ENCODE measurements at regions not wholly inside any gene's neighbourhood (a gene's known extent, or its start where the extent isn't known, plus 50 kb on each side); places are given as distances from the start of the nearest gene placed in this dataset.

DNA sequence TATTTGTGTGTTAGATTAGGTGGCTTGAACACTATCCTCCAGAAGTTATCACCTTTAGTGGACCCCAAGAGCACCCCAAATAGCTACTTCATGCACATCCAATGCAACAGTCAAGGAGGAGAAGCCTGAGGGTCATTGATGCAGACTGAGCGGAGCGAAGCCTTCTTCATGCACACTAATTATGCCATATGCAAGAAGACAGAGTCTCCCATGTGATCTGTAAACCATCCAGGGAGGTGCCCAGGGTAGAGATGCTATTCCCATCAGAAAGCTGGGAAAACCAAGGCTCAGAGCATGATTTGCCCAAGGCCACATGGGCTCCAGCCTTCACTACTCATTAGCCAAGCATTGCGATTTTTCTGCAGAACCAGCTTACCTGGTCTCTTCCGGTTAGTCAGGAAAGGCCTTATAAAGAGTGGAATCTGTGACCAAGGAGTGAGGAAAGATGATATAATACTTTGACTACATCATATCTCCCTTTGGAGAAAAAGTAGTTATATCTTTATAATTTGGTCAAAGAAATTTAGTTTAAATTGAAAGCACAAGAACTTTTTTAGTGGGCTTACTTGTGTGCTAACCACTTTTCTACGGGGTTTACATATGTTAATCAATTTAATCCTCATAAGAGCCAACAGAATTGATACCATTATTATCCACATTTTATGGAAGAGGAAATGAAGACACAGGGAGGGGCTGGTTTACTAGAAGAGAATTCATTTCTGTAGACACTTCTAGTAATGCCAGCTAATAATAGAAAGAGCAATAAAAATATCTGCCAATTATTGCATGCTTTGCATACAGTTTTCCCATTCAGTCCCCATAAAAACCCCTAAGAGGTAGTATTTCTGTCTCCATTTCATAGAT is 220.0 kb downstream of the ESM1 start:
- H3K79me2 ChIP-seq, result no peaks in the 10 kb centered on the region

DNA sequence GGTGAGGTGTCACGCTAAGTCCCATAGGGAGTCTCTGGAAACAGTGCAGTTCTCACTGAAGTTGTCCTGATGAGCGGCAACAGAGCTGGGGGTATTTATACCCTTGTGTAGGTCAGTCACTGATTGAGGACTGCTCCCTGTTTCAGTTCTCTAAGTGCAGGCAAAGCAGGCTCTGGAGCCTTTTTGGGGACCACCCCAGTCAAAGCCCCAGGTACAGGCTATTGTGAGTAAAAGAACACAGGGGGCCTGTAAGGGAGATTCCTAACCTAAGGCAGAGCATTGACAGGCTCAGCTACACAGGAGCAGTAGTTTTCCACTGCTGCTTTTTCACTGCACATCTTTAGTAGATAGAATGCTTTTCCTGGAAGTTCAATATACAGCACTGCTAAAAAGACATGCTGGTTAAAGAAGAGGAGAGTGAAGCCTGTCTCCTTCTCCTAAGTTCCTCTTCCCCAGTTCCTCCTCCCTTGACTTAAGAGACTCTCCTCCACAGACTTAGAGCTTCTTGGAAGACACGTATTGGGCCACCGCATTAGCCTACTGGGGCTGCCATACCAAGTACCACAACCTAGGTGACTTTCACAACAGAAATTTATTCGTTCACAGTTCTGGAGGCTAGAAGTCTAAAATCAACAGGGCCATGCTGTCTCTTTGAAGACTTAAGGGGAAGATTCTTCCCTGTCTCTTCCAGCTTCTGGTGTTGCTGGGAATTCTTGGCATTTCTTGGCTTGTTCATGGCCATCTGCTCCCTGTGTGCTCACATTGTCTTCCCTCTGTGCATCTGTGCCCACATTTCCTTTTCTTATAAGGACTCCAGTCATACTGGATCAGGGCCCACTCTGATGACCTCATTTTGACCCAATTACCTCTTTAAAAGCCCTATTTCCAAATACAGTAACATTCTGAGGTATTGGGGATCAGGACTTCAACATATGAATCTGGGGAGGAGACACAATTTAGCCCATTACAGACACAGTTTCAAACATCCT is 221.0 kb downstream of the ESM1 start:
- no peaks in the 10 kb centered on the region for H3K27me3 ChIP-seq (ENCODE audit: control insufficient read depth, insufficient read depth, low read length)
- no peak overlapping the region for H2AFZ ChIP-seq
- no peak overlapping the region for H3K4me3 ChIP-seq (ENCODE audit: low read depth, low read length)
- TF ChIP-seq, protein P1, sequence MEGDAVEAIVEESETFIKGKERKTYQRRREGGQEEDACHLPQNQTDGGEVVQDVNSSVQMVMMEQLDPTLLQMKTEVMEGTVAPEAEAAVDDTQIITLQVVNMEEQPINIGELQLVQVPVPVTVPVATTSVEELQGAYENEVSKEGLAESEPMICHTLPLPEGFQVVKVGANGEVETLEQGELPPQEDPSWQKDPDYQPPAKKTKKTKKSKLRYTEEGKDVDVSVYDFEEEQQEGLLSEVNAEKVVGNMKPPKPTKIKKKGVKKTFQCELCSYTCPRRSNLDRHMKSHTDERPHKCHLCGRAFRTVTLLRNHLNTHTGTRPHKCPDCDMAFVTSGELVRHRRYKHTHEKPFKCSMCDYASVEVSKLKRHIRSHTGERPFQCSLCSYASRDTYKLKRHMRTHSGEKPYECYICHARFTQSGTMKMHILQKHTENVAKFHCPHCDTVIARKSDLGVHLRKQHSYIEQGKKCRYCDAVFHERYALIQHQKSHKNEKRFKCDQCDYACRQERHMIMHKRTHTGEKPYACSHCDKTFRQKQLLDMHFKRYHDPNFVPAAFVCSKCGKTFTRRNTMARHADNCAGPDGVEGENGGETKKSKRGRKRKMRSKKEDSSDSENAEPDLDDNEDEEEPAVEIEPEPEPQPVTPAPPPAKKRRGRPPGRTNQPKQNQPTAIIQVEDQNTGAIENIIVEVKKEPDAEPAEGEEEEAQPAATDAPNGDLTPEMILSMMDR (IDR thresholded peaks at IDR 0.05), result no peak
- H3K4me1 ChIP-seq, result no peaks in the 10 kb centered on the region
- no peaks in the 10 kb centered on the region for H3K9me3 ChIP-seq (ENCODE audit: control insufficient read depth, low read length)
- H3K79me2 ChIP-seq, result no peaks in the 10 kb centered on the region
- H3K9ac ChIP-seq, result no peak overlapping the region
- H3K27ac ChIP-seq, result no peak overlapping the region
- no peak overlapping the region for H3K4me2 ChIP-seq (ENCODE audit: low read length)
- no peaks in the 10 kb centered on the region for H3K36me3 ChIP-seq (ENCODE audit: control insufficient read depth, insufficient read depth, low read length)

More for the DNA sequence above, 220.0 kb downstream of the ESM1 start:
- Histone ChIP-seq H3K36me3 (ENCODE audit: control insufficient read depth, insufficient read depth, low read length) (no peaks in the 10 kb centered on the region), H3K9me3 (ENCODE audit: control insufficient read depth, low read length) (no peaks in the 10 kb centered on the region), H3K27ac (no peak overlapping the region), H2AFZ (no peak overlapping the region), H3K4me2 (ENCODE audit: low read length) (no peak overlapping the region), H3K27me3 (ENCODE audit: control insufficient read depth, insufficient read depth, low read length) (no peaks in the 10 kb centered on the region), H3K9ac (no peak overlapping the region), H3K4me1 (no peaks in the 10 kb centered on the region), H3K4me3 (ENCODE audit: low read depth, low read length) (no peak overlapping the region)
- TF ChIP-seq, protein P1 (IDR thresholded peaks at IDR 0.05), result no peak

DNA sequence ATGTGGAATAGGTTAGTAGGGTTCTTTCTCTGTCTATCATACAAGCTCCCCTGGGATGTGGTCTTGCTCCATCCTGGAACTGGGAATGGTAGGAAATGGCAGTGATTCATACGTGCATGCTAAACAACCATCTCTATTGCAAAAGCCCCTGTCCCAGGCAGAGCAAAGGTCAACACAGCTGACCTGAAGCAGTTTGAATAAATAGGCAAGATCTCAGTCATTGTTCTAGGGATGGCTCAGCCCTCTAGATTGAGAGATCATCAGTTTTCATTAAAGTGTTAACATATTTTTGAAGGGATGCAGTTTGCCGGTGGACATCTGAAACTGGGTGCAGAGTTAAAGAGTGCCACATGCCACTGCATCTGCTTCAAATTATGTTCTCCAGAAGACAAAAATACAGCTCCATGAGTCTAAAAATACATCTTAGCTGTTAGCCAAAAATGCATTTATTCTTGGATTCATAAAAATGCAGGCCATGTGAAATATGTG is 224.1 kb downstream of the ESM1 start:
- Histone ChIP-seq H3K4me3 (ENCODE audit: low read depth, low read length) (no peak overlapping the region), H3K27me3 (ENCODE audit: control insufficient read depth, insufficient read depth, low read length) (no peaks in the 10 kb centered on the region), H2AFZ (no peak overlapping the region), H3K27ac (no peak overlapping the region), H3K4me1 (no peaks in the 10 kb centered on the region), H3K79me2 (no peaks in the 10 kb centered on the region), H3K36me3 (ENCODE audit: control insufficient read depth, insufficient read depth, low read length) (no peaks in the 10 kb centered on the region), H3K4me2 (ENCODE audit: low read length) (no peak overlapping the region), H3K9ac (no peak overlapping the region), H3K9me3 (ENCODE audit: control insufficient read depth, low read length) (no peaks in the 10 kb centered on the region)
- TF ChIP-seq, protein P1 (IDR thresholded peaks at IDR 0.05), result no peak

DNA sequence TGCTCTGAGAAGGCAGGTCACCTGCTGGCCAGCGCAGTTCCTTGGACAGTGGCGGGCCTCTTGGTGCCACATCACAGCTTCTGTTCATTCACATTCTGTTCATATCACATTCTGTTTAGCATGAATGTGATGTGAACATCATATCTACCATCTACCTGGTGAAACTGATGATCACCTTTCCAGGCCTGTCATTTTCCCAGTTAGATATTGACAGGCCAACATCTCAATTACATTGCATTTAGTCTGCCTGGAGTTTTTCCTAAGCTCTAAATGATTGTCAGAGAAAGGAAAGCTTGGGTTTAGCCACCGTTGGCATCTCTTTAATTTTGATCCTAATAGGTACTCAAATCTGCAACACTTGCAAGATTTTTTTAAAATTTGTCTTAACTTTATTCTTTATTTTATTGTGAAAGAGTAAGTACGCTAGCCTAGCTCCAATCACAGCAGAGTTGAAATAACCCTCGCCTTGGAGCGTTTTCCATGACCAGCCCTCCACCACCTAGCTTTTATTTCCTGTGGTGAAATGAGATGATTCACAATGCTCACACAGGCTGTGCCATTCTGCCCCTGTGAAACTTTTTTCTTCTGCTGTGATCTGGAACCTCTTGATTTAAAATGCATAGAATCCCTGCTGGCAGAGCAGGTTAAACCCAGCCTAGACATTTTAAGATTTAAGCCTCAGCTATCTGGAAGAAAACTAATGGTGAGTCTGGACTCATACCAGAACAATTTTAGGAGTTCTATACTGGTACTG is 225.0 kb downstream of the ESM1 start:
- Histone ChIP-seq H3K27me3 (ENCODE audit: control insufficient read depth, insufficient read depth, low read length) (no peaks in the 10 kb centered on the region), H3K4me1 (no peaks in the 10 kb centered on the region), H2AFZ (no peak overlapping the region), H3K9me3 (ENCODE audit: control insufficient read depth, low read length) (no peaks in the 10 kb centered on the region), H3K79me2 (no peaks in the 10 kb centered on the region), H3K36me3 (ENCODE audit: control insufficient read depth, insufficient read depth, low read length) (no peaks in the 10 kb centered on the region), H3K4me3 (ENCODE audit: low read depth, low read length) (no peak overlapping the region), H3K27ac (no peak overlapping the region), H3K9ac (no peak overlapping the region), H3K4me2 (ENCODE audit: low read length) (no peak overlapping the region)
- TF ChIP-seq, protein P1 (IDR thresholded peaks at IDR 0.05), result no peak
